NB4 (cell line): ENCODE measurements at regions not wholly inside any gene's neighbourhood (a gene's known extent, or its start where the extent isn't known, plus 50 kb on each side); places are given as distances from the start of the nearest gene placed in this dataset.

ENCODE experiments used
- MYC ChIP-seq: IDR thresholded peaks from 2 replicates; pipeline ENCODE4 v1.6.1; 2011; ENCODE audit warnings: low read depth, low read length
- POLR2A ChIP-seq: IDR thresholded peaks from 2 replicates; pipeline ENCODE4 v1.6.1; 2011; ENCODE audit warnings: mild to moderate bottlenecking; ENCODE audit not compliant: insufficient read length; ENCODE audit errors: extremely low read depth
- TF ChIP-seq, protein P1 (sequence below): IDR thresholded peaks from one replicate; pipeline ENCODE4 v1.5.1; 2012; ENCODE audit warnings: low read depth, low read length
- TF ChIP-seq, protein P2 (sequence below): IDR thresholded peaks from 2 replicates; pipeline ENCODE4 v1.6.1; 2011; ENCODE audit warnings: low read depth, low read length

DNA sequence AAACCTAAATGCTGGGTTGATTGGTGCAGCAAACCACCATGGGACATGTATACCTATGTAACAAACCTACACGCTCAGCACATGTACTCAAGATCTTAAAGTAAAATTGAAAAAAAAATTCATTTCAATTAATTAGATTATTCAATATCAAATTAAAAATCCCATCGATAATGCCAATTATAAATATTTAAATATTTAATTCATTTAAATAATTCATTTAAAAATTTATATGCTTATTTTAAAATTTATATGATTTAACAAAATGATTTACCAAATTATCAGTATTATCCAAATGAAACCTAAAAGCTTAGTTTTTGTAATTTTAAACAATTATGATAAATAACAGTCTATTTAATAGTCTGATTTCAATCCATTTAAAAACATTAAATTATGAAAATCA, 560.4 kb downstream of the NUP35 start:
- TF ChIP-seq, protein P1, sequence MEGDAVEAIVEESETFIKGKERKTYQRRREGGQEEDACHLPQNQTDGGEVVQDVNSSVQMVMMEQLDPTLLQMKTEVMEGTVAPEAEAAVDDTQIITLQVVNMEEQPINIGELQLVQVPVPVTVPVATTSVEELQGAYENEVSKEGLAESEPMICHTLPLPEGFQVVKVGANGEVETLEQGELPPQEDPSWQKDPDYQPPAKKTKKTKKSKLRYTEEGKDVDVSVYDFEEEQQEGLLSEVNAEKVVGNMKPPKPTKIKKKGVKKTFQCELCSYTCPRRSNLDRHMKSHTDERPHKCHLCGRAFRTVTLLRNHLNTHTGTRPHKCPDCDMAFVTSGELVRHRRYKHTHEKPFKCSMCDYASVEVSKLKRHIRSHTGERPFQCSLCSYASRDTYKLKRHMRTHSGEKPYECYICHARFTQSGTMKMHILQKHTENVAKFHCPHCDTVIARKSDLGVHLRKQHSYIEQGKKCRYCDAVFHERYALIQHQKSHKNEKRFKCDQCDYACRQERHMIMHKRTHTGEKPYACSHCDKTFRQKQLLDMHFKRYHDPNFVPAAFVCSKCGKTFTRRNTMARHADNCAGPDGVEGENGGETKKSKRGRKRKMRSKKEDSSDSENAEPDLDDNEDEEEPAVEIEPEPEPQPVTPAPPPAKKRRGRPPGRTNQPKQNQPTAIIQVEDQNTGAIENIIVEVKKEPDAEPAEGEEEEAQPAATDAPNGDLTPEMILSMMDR: no peak
- TF ChIP-seq POLR2A: no peak
- TF ChIP-seq, protein P2, sequence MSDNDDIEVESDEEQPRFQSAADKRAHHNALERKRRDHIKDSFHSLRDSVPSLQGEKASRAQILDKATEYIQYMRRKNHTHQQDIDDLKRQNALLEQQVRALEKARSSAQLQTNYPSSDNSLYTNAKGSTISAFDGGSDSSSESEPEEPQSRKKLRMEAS: no peak
- no peak for TF ChIP-seq MYC
